HG03103 (cell line): ENCODE measurements at regions not wholly inside any gene's neighbourhood (a gene's known extent, or its start where the extent isn't known, plus 50 kb on each side); places are given as distances from the start of the nearest gene placed in this dataset.
"Not testable (repeated sequence)": the region's sequence is repeated elsewhere in the genome, so short reads cannot be mapped to it uniquely, and the experiment has no call there.

Experiments
- ATAC-seq: cut with Tn5 transposase; IDR thresholded peaks from one replicate; pipeline ENCODE4 v1.9.1; 2021; ENCODE audit warnings: low read depth; ENCODE audit not compliant: unreplicated experiment

DNA sequence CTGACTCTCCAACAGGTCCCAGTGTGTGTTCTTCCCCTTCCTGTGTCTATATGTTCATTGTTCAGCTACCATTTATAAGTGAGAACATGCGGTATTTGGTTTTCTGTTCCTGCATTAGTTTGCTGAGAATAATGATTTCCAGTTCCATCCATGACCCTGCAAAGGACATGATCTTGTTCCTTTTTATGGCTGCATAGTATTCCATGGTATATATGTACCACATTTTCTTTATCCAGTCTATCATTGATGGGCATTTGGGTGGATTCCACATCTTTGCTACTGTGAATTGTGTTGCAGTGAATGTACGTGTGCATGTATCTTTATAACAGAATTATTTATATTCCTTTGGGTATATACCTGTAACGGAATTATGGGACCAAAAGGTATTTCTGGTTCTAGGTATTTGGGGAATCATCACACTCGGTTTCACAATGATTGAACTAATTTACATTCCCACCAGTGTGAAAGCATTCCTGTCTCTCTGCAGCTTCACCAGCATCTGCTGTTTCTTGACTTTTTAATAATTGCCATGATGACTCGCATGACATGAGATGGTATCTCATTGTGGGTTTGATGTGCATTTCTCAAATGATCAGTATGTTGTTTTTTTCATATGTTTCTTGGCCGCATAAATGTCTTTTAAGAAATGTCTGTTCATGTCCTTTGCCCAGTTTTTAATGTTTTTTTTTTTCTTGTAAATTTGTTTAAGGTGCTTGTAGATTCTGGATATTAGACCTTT lies 60.2 kb downstream of the LSMEM1 start:
- ATAC-seq: no peak

DNA sequence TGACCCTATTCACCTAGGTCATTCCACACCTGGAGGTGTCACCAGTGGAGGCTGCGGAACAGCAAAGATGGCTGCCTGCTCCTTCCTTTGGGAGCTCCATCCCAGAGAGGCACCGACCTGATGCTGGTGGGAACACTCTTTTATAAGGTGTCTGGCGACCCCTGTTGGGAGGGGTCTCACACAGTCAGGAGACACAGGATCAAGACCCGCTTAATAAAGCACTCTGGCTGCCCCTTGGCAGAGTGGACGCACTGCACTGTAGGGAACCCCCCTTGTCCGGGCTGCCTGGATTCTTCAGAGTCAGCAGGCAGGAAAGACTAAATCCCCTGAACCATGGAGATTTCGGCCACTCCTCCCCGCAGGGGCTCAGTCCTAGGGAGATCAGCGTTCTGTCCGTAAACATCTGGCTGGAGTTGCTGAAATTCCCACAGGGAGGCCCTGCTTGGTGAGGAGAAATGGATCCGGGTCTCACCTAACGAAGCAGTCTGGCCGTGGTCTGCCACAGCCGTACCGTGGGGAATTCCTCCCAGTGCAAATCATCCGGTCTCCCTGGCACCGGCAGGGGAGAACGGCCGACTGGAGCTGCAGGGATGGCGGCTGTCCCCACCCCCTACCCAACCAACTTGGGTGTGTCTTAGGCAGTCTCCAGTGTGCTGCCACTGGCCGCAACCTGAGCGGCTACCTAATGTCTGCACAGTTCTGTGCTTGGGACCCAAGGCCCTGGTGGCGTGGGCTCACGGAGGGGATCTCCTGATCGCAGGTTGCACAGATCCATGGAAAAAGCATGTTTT lies 66.1 kb downstream of the LSMEM1 start:
- ATAC-seq: no peak

- ATAC-seq: no peak
Measured at GRCh38 chr7:112547916-112548315, 67.1 kb downstream of the LSMEM1 start.

DNA sequence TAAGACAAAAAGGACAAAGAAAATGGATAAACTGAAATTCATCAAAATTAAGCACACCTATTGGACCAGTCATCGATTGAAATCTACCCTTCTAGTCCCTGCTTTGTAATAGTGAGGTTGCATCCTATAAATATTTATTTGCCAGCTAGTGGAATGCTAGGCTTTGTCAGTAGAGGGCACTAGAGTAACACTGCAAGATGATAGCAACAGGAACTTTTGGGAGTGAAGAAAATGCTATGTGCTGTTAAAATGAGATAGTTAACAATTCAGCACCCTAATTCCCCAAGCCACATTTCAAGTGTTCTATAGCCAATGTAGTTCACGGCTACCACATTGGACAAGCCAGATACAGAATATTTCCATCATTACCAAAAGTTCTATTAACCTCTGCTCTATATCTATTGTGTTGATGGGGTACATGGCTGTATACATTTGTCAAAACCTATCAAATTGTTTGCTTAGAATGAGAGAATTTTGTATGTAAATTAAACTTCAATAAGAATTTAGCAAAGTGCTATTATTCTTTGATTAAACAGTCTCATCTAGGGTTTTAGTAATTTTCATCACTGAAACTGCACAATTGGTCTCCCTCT lies 69.8 kb downstream of the LSMEM1 start:
- ATAC-seq: peak; percentile 87

DNA sequence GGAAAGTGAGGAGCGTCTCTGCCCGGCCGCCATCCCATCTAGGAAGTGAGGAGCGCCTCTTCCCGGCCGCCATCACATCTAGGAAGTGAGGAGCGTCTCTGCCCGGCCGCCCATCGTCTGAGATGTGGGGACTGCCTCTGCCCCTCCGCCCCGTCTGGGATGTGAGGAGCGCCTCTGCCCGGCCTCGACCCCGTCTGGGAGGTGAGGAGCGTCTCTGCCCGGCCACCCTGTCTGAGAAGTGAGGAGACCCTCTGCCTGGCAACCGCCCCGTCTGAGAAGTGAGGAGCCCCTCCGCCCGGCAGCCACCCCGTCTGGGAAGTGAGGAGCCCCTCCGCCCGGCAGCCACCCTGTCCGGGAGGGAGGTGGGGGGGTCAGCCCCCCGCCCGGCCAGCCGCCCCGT lies 70.7 kb downstream of the LSMEM1 start:
- ATAC-seq: not testable (repeated sequence)

GRCh38 chr7:112554591-112554990 lies 73.8 kb downstream of the LSMEM1 start:
- ATAC-seq: no peak

DNA sequence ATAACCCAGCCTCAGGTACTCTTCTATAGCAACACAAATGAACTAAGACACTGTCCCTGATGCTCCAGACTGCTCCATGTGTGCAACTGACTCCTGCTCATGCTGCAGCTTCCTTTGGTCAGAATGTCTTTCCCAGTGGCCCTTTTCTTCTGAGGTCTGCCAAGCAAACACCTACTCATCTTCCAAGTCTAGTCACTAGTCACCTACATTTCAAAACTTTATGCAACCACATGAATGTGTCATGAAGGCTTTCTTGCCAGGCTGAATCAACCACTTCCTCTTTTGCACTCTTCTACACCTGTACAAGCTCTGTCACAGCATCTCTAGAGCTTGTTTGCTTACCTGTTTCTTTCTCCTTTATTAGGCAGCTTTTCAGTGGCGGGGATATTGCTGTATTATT lies 75.8 kb downstream of the LSMEM1 start:
- ATAC-seq: peak; percentile 95

DNA sequence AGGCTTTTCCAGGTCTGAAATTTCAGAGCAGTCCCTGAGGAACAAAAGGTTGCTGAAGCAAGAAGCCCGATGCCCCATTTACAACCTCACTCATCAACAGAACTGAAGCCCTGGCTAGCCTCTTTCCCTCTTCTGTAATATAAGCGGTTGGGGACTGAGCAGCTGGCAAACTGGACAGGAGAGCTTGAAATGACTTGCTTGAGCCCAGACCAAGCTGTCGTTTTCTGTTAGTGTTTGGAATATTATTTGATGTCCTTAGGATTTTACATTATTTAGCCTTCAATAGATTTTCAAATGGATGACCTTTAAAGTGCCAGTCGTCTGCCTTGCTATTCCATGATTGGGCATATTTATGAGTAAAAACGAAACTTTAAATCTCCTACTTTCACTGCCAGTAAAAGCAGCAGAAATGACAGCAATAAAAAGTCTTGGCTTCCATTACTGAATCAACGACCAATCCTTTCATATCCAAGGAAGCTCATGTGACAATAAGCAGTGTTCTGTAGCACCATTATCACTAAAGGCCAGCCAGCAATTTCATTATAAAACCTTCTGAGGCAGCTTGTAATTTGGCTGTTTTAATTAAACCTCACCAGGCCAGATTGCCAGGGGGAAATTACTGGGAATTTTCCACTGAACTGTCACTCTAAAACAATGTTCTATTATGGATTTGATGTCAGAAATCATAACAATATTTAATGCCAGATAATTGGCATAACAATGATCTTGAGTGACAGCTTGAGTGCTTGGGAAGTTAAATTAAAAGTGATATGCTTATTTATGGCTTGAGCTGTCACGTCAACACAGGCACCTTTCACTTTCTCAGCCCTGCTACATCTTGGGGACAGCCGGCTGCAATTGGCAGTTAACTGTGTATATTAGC lies 85.9 kb downstream of the LSMEM1 start:
- ATAC-seq: no peak

DNA sequence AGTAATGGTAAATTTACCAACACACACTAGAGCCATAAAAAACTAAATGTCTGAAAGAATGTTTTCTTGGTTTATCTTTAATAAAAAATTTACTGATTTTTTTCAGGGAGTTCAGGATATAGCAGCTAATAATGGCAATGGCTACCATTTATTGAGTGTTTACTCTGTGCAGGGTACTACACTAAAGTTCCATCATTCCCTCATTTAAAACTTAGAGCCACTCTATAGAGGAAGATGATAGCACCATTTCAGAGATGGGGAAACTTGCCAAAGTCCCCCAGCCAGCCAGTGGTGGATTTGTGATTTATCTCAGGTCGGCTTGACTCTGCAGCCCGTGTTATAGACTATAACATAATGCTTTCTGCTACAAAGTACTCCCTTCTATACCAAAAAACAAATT lies 86.6 kb downstream of the LSMEM1 start:
- no peak for ATAC-seq

- ATAC-seq: peak; percentile 47
Measured at GRCh38 chr7:112571852-112572607, 91.2 kb downstream of the LSMEM1 start.

GRCh38 chr7:112572669-112573301 lies 92.0 kb downstream of the LSMEM1 start:
- peak; percentile 30 for ATAC-seq

GRCh38 chr7:112573302-112574039 lies 92.7 kb downstream of the LSMEM1 start:
- ATAC-seq: no peak

- ATAC-seq: no peak
Measured at GRCh38 chr7:112575864-112576263, 95.1 kb downstream of the LSMEM1 start.

- no peak for ATAC-seq
Measured at GRCh38 chr7:112579388-112579787, 98.6 kb downstream of the LSMEM1 start.

- ATAC-seq: no peak
Measured at GRCh38 chr7:112580717-112581435, 100.1 kb downstream of the LSMEM1 start.

DNA sequence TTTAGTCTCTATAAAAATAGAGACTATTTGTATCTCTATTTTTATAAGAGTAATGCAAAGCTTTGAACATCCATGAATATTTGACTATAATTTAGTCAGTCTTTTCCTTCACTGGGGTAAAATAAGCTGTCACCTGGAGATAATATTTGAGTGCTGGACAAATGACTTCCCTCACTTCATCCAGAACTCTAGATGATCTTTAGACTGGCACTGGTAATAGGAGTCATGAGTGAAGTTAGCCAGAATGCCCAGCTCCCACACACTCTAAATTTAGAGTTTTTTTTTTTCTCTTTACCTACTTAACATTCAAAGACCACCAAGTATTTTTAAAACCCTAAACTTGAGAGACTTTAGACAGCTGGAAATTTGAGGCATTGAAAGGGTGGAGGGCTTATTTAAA lies 100.7 kb downstream of the LSMEM1 start:
- ATAC-seq: no peak

DNA sequence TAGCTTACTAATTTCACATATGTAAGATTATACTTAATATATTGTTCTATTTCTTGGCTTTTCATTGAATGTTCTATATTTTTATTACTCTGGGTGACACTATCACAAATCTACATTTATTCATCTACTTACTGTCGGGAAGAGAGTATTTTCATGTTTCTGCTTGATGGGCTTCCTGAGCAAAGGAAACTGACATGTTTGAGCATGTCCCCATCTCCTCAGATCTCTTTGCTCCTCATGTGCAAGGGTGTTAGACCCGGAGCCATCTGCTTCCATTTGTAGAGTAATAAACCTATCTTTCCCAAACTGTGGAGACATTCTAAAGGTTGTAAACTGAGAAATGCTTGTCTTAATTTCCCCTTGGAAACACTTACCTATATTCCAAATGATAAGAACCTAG lies 103.5 kb downstream of the LSMEM1 start:
- no peak for ATAC-seq

DNA sequence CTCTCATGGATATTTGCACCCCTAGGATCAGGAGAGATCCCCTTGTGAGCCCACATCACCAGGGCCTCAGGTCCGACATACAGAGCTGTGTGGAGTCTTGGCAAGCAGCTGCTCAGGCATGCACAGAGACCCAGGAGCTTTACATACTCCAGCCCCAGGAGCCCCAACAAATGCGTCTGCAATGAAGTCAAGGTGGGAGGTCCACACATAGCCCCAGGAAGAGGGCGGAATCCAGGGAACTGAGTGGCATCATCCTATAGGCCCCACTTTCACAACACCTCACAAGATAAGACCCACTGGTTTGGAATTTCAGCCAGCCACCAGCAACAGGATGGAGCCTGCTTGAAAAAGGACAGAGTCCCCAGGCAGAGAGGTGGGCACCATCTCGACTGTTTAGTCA lies 106.7 kb downstream of the LSMEM1 start:
- ATAC-seq: no peak
